ENCODE measurements at regions not wholly inside any gene's neighbourhood (a gene's known extent, or its start where the extent isn't known, plus 50 kb on each side); places are given as distances from the start of the nearest gene placed in this dataset.

- no peaks in the 10 kb centered on the region for H3K36me3 Mint-ChIP-seq (ENCODE audit: low read depth)
- ChIA-PET POLR2A (no interaction called here), CTCF (no interaction called here)
- H3K4me3 Mint-ChIP-seq = no peak overlapping the region
- no peaks in the 10 kb centered on the region for H3K9me3 Mint-ChIP-seq
- no peak for DNase-seq
- no peak overlapping the region for H3K27ac Mint-ChIP-seq
- peaks cover 5% of the 10 kb centered on the region for H3K27me3 Mint-ChIP-seq
- H3K4me1 Mint-ChIP-seq = peaks cover 22% of the 10 kb centered on the region
Measured at GRCh38 chr9:27732494-27732893, 159.2 kb upstream of the C9orf72 start.

GRCh38 chr9:27743490-27743889, 170.2 kb upstream of the C9orf72 start:
- Mint-ChIP-seq H3K9me3 (peaks cover 5% of the 10 kb centered on the region), H3K36me3 (ENCODE audit: low read depth) (no peaks in the 10 kb centered on the region), H3K4me1 (no peaks in the 10 kb centered on the region), H3K27ac (no peak overlapping the region), H3K27me3 (no peaks in the 10 kb centered on the region), H3K4me3 (no peak overlapping the region)
- POLR2A ChIA-PET = no interaction called here
- CTCF ChIA-PET = interaction anchor here (1.4 kb wide), 1 partner anchor 10 kb away, joined by 3 read pairs; no protein-coding TSS in a partner anchor
- DNase-seq = no peak

GRCh38 chr9:27747450-27747849, 174.2 kb upstream of the C9orf72 start:
- Mint-ChIP-seq H3K4me3 (no peak overlapping the region), H3K4me1 (no peaks in the 10 kb centered on the region), H3K27me3 (no peaks in the 10 kb centered on the region), H3K36me3 (ENCODE audit: low read depth) (no peaks in the 10 kb centered on the region), H3K27ac (no peak overlapping the region), H3K9me3 (no peaks in the 10 kb centered on the region)
- DNase-seq = no peak
- ChIA-PET CTCF (no interaction called here), POLR2A (no interaction called here)

GRCh38 chr9:27749838-27750237, 176.6 kb upstream of the C9orf72 start:
- Mint-ChIP-seq H3K27ac (no peak overlapping the region), H3K36me3 (ENCODE audit: low read depth) (no peaks in the 10 kb centered on the region), H3K4me3 (no peak overlapping the region), H3K4me1 (no peaks in the 10 kb centered on the region), H3K27me3 (no peaks in the 10 kb centered on the region), H3K9me3 (no peaks in the 10 kb centered on the region)
- POLR2A ChIA-PET = no interaction called here
- no peak for DNase-seq
- CTCF ChIA-PET = no interaction called here

GRCh38 chr9:27750566-27750965, 177.3 kb upstream of the C9orf72 start:
- ChIA-PET POLR2A (no interaction called here), CTCF (no interaction called here)

GRCh38 chr9:27752069-27752468, 178.8 kb upstream of the C9orf72 start:
- H3K36me3 Mint-ChIP-seq (ENCODE audit: low read depth) = no peaks in the 10 kb centered on the region
- no peak overlapping the region for H3K27ac Mint-ChIP-seq
- H3K9me3 Mint-ChIP-seq = no peaks in the 10 kb centered on the region
- DNase-seq = no peak
- no peak overlapping the region for H3K4me3 Mint-ChIP-seq
- H3K27me3 Mint-ChIP-seq = no peaks in the 10 kb centered on the region
- ChIA-PET CTCF (no interaction called here), POLR2A (no interaction called here)
- H3K4me1 Mint-ChIP-seq = no peaks in the 10 kb centered on the region

More at GRCh38 chr9:27750566-27750965, 177.3 kb upstream of the C9orf72 start:
- DNase-seq = no peak
- H3K4me3 Mint-ChIP-seq = no peak overlapping the region
- no peaks in the 10 kb centered on the region for H3K36me3 Mint-ChIP-seq (ENCODE audit: low read depth)
- no peaks in the 10 kb centered on the region for H3K27me3 Mint-ChIP-seq
- no peak overlapping the region for H3K27ac Mint-ChIP-seq
- no peaks in the 10 kb centered on the region for H3K4me1 Mint-ChIP-seq
- H3K9me3 Mint-ChIP-seq = no peaks in the 10 kb centered on the region

GRCh38 chr9:27755846-27756245, 182.6 kb upstream of the C9orf72 start:
- DNase-seq = no peak
- no peaks in the 10 kb centered on the region for H3K9me3 Mint-ChIP-seq
- no peak overlapping the region for H3K4me3 Mint-ChIP-seq
- no peak overlapping the region for H3K27ac Mint-ChIP-seq
- no peaks in the 10 kb centered on the region for H3K36me3 Mint-ChIP-seq (ENCODE audit: low read depth)
- ChIA-PET POLR2A (no interaction called here), CTCF (no interaction called here)
- no peaks in the 10 kb centered on the region for H3K27me3 Mint-ChIP-seq
- no peaks in the 10 kb centered on the region for H3K4me1 Mint-ChIP-seq

GRCh38 chr9:27756418-27756817, 183.1 kb upstream of the C9orf72 start:
- Mint-ChIP-seq H3K27ac (no peak overlapping the region), H3K4me3 (no peak overlapping the region), H3K4me1 (no peaks in the 10 kb centered on the region), H3K36me3 (ENCODE audit: low read depth) (no peaks in the 10 kb centered on the region), H3K27me3 (no peaks in the 10 kb centered on the region), H3K9me3 (no peaks in the 10 kb centered on the region)
- no peak for DNase-seq
- CTCF ChIA-PET = no interaction called here
- POLR2A ChIA-PET = no interaction called here

GRCh38 chr9:27763831-27764230, 190.6 kb upstream of the C9orf72 start:
- no peak for DNase-seq
- no peaks in the 10 kb centered on the region for H3K4me1 Mint-ChIP-seq
- no peak overlapping the region for H3K27ac Mint-ChIP-seq
- H3K27me3 Mint-ChIP-seq = no peaks in the 10 kb centered on the region
- ChIA-PET POLR2A (no interaction called here), CTCF (no interaction called here)
- no peaks in the 10 kb centered on the region for H3K9me3 Mint-ChIP-seq
- no peak overlapping the region for H3K4me3 Mint-ChIP-seq
- H3K36me3 Mint-ChIP-seq (ENCODE audit: low read depth) = no peaks in the 10 kb centered on the region

- no peaks in the 10 kb centered on the region for H3K4me1 Mint-ChIP-seq
- H3K36me3 Mint-ChIP-seq (ENCODE audit: low read depth) = no peaks in the 10 kb centered on the region
- H3K27me3 Mint-ChIP-seq = no peaks in the 10 kb centered on the region
- no peak overlapping the region for H3K27ac Mint-ChIP-seq
- no peak for DNase-seq
- ChIA-PET POLR2A (no interaction called here), CTCF (no interaction called here)
- H3K4me3 Mint-ChIP-seq = no peak overlapping the region
- H3K9me3 Mint-ChIP-seq = no peaks in the 10 kb centered on the region
Measured at GRCh38 chr9:27765266-27766072, 192.2 kb upstream of the C9orf72 start.

- CTCF ChIA-PET = no interaction called here
- Mint-ChIP-seq H3K27me3 (no peaks in the 10 kb centered on the region), H3K4me3 (no peak overlapping the region), H3K9me3 (no peaks in the 10 kb centered on the region), H3K27ac (no peak overlapping the region), H3K4me1 (no peaks in the 10 kb centered on the region), H3K36me3 (ENCODE audit: low read depth) (no peaks in the 10 kb centered on the region)
- POLR2A ChIA-PET = no interaction called here
- no peak for DNase-seq
Measured at GRCh38 chr9:27766073-27766835, 193.0 kb upstream of the C9orf72 start.

GRCh38 chr9:27768781-27769180, 195.5 kb upstream of the C9orf72 start:
- Mint-ChIP-seq H3K27ac (no peak overlapping the region), H3K4me1 (no peaks in the 10 kb centered on the region), H3K9me3 (no peaks in the 10 kb centered on the region), H3K4me3 (no peak overlapping the region), H3K36me3 (ENCODE audit: low read depth) (no peaks in the 10 kb centered on the region), H3K27me3 (no peaks in the 10 kb centered on the region)
- no peak for DNase-seq
- ChIA-PET POLR2A (no interaction called here), CTCF (no interaction called here)

- no peak overlapping the region for H3K4me3 Mint-ChIP-seq
- H3K9me3 Mint-ChIP-seq = no peaks in the 10 kb centered on the region
- no peaks in the 10 kb centered on the region for H3K36me3 Mint-ChIP-seq (ENCODE audit: low read depth)
- ChIA-PET POLR2A (no interaction called here), CTCF (no interaction called here)
- H3K27ac Mint-ChIP-seq = no peak overlapping the region
- H3K27me3 Mint-ChIP-seq = no peaks in the 10 kb centered on the region
- no peaks in the 10 kb centered on the region for H3K4me1 Mint-ChIP-seq
- no peak for DNase-seq
Measured at GRCh38 chr9:27770541-27770940, 197.3 kb upstream of the C9orf72 start.

All from activated CD4-positive, alpha-beta memory T cell treated with anti-CD3 and anti-CD28 coated beads, Interleukin-2, amount 10 ng/mL, durations not matched to agents 7 days and 5 days (primary cell).